H1 (cell line): ENCODE measurements at regions not wholly inside any gene's neighbourhood (a gene's known extent, or its start where the extent isn't known, plus 50 kb on each side); places are given as distances from the start of the nearest gene placed in this dataset.

Experiments used
- CTCF ChIA-PET: fragments of 300-600 bp; sonication (Branson Sonifier 250); formaldehyde crosslinking; loops from one replicate; lab custom pipeline; 2021; ENCODE audit not compliant: partially characterized antibody; lab: Charles Lee
- POLR2A ChIA-PET: fragments of 300-600 bp; sonication (Branson Sonifier 250); formaldehyde crosslinking; loops from one replicate; lab custom pipeline; 2021; ENCODE audit warnings: inconsistent platforms; ENCODE audit not compliant: partially characterized antibody; lab: Charles Lee
- DNase-seq, 2 experiments: peaks; one replicate each; pipeline versions ENCODE4 v3.0.0 to v3.0.0-alpha.2; 2010 to 2022; ENCODE audit warnings: low spot score in 2 of 2, low read depth in 1 of 2, mixed read lengths in 1 of 2
- FAIRE-seq: peaks from 2 replicates; lab custom pipeline; 2011; peaks lifted over from hg19 to GRCh38; lab: Jason Lieb, UNC
- H2AFZ ChIP-seq: 2 replicates; pipeline ENCODE4 v1.8.1; 2012; ENCODE audit warnings: low read length, inconsistent platforms
- H2AK5ac ChIP-seq: 2 replicates; pipeline ENCODE4 v1.6.1; 2013; ENCODE audit warnings: low read depth, low read length
- H2BK120ac ChIP-seq: replicated peaks from 2 replicates; pipeline ENCODE3; 2013; ENCODE audit warnings: low read depth, low read length, inconsistent platforms
- H2BK12ac ChIP-seq: 2 replicates; pipeline ENCODE4 v1.6.1; 2013; ENCODE audit warnings: low read depth, low read length
- H2BK15ac ChIP-seq: 2 replicates; pipeline ENCODE4 v1.6.1; 2013; ENCODE audit warnings: low read length
- H2BK20ac ChIP-seq: 2 replicates; pipeline ENCODE4 v1.6.1; 2013; ENCODE audit warnings: low read length
- H2BK5ac ChIP-seq: 2 replicates; pipeline ENCODE4 v1.6.1; 2013; ENCODE audit warnings: low read depth, low read length
- H3K14ac ChIP-seq: 2 replicates; pipeline ENCODE4 v1.6.1; 2013; ENCODE audit warnings: inconsistent platforms; ENCODE audit not compliant: insufficient read length
- H3K18ac ChIP-seq: 2 replicates; pipeline ENCODE4 v1.6.1; 2013; ENCODE audit warnings: low read length; ENCODE audit errors: extremely low read depth
- H3K23ac ChIP-seq: 2 replicates; pipeline ENCODE4 v1.6.1; 2013; ENCODE audit warnings: inconsistent platforms; ENCODE audit not compliant: insufficient read length
- H3K23me2 ChIP-seq: 2 replicates; pipeline ENCODE4 v1.6.1; 2013; ENCODE audit warnings: low read depth, low read length
- H3K27ac ChIP-seq: 2 replicates; pipeline ENCODE4 v1.6.1; 2011; ENCODE audit warnings: low read depth, low read length, inconsistent platforms
- H3K27me3 ChIP-seq, 4 experiments: replicated peaks in 1 of 4; 1 replicate in 1 of 4; 2 replicates in 3 of 4; pipeline versions ENCODE4 v1.6.1 to v1.8.1; 2011 to 2013; ENCODE audit warnings: low read length in 3 of 4, mild to moderate bottlenecking in 3 of 4, inconsistent platforms in 2 of 4, mixed read lengths in 2 of 4, moderate library complexity in 1 of 4; ENCODE audit not compliant: control insufficient read depth in 3 of 4, insufficient read depth in 3 of 4; ENCODE audit errors: extremely low read depth in 1 of 4
- H3K36me3 ChIP-seq, 4 experiments: 2 replicates each; pipeline versions ENCODE4 v1.6.1 to v1.8.1; 2011 to 2013; ENCODE audit warnings: mild to moderate bottlenecking in 4 of 4, low read length in 3 of 4, moderate library complexity in 2 of 4, control low read depth in 1 of 4, inconsistent platforms in 1 of 4; ENCODE audit not compliant: insufficient read depth in 4 of 4, control insufficient read depth in 2 of 4
- H3K4ac ChIP-seq: replicated peaks from 2 replicates; pipeline ENCODE3; 2013; ENCODE audit warnings: low read length, low read depth, mixed read lengths, inconsistent platforms; ENCODE audit not compliant: insufficient read length
- H3K4me1 ChIP-seq, 4 experiments: replicated peaks in 1 of 4; 1 replicate in 1 of 4; 2 replicates in 3 of 4; pipeline versions ENCODE4 v1.6.1 to v1.8.1; 2011 to 2013; ENCODE audit warnings: low read length in 3 of 4, inconsistent platforms in 2 of 4, mixed read lengths in 1 of 4; ENCODE audit not compliant: insufficient read depth in 4 of 4, control insufficient read depth in 3 of 4
- H3K4me2 ChIP-seq, 2 experiments: 2 replicates each; pipeline versions ENCODE4 v1.6.1 to v1.8.1; 2011 to 2013; ENCODE audit warnings: low read depth in 2 of 2, low read length in 2 of 2, control low read depth in 1 of 2, inconsistent platforms in 1 of 2, mild to moderate bottlenecking in 1 of 2; ENCODE audit not compliant: insufficient read depth in 1 of 2
- H3K4me3 ChIP-seq, 4 experiments: fragments of 200-600, 300-600 bp in 1 of 4; sonication (generic), shearing (Covaris generic), sonication (Bioruptor Twin) in 1 of 4; 2 replicates each; pipeline versions ENCODE4 v1.5.1 to v1.8.1; 2011 to 2016; ENCODE audit warnings: low read length in 4 of 4, low read depth in 3 of 4, control low read depth in 2 of 4, inconsistent platforms in 2 of 4, mild to moderate bottlenecking in 2 of 4, mixed read lengths in 1 of 4, moderate library complexity in 1 of 4; ENCODE audit not compliant: insufficient read depth in 2 of 4; ENCODE audit errors: extremely low read depth in 1 of 4
- H3K56ac ChIP-seq: replicated peaks from 2 replicates; pipeline ENCODE3; 2013; ENCODE audit warnings: low read depth, mild to moderate bottlenecking, mixed read lengths, low read length, inconsistent platforms; ENCODE audit not compliant: insufficient read length
- H3K79me1 ChIP-seq: 2 replicates; pipeline ENCODE4 v1.6.1; 2013; ENCODE audit warnings: low read depth, low read length, control low read depth
- H3K79me2 ChIP-seq, 2 experiments: 2 replicates each; pipeline versions ENCODE4 v1.6.1 to v1.8.1; 2012 to 2013; ENCODE audit warnings: low read length in 2 of 2, mild to moderate bottlenecking in 2 of 2, inconsistent platforms in 1 of 2; ENCODE audit not compliant: insufficient read depth in 2 of 2, control insufficient read depth in 1 of 2
- H3K9ac ChIP-seq, 4 experiments: replicated peaks in 1 of 4; 1 replicate in 1 of 4; 2 replicates in 3 of 4; pipeline versions ENCODE4 v1.6.1 to v1.8.1; 2011 to 2013; ENCODE audit warnings: low read depth in 3 of 4, low read length in 3 of 4, control low read depth in 2 of 4, mild to moderate bottlenecking in 2 of 4, moderate library complexity in 2 of 4, inconsistent platforms in 1 of 4; ENCODE audit errors: extremely low read depth in 1 of 4
- H3K9me3 ChIP-seq, 2 experiments: 2 replicates each; pipeline versions ENCODE4 v1.6.1 to v1.8.1; 2012 to 2013; ENCODE audit warnings: mild to moderate bottlenecking in 2 of 2, moderate library complexity in 2 of 2, control low read depth in 1 of 2, inconsistent platforms in 1 of 2, low read depth in 1 of 2, low read length in 1 of 2, mixed read lengths in 1 of 2; ENCODE audit not compliant: insufficient read depth in 2 of 2
- H4K20me1 ChIP-seq, 2 experiments: replicated peaks in 1 of 2; 2 replicates each; pipeline versions ENCODE3 to v1.8.1; 2011 to 2013; ENCODE audit warnings: inconsistent platforms in 2 of 2, low read length in 2 of 2, mild to moderate bottlenecking in 1 of 2; ENCODE audit not compliant: insufficient read depth in 2 of 2, control insufficient read depth in 1 of 2
- H4K5ac ChIP-seq: 2 replicates; pipeline ENCODE4 v1.6.1; 2013; ENCODE audit warnings: low read length, low read depth, mixed read lengths, inconsistent platforms; ENCODE audit not compliant: insufficient read length
- H4K8ac ChIP-seq: 2 replicates; pipeline ENCODE4 v1.8.0; 2013; ENCODE audit warnings: mild to moderate bottlenecking, moderate library complexity, low read length, inconsistent platforms; ENCODE audit not compliant: insufficient read depth; ENCODE audit errors: extremely low read depth
- H4K91ac ChIP-seq: replicated peaks from 2 replicates; pipeline ENCODE3; 2013; ENCODE audit warnings: low read length, mixed read lengths, inconsistent platforms; ENCODE audit not compliant: insufficient read length
- ASH2L ChIP-seq: fragments of 200-600, 300-600 bp; sonication (generic); IDR thresholded peaks from one replicate; pipeline ENCODE4 v1.7.1; 2017; ENCODE audit warnings: low read length
- BACH1 ChIP-seq: IDR thresholded peaks from 2 replicates; pipeline ENCODE4 v1.6.1; 2012; ENCODE audit warnings: low read length, improper control_type of control experiment
- BRCA1 ChIP-seq: IDR thresholded peaks from 2 replicates; pipeline ENCODE4 v1.6.1; 2012; ENCODE audit warnings: low read depth, low read length, improper control_type of control experiment
- CEBPB ChIP-seq: IDR thresholded peaks from 2 replicates; pipeline ENCODE4 v1.6.1; 2012; ENCODE audit warnings: low read depth, low read length
- EP300 ChIP-seq, 2 experiments: IDR thresholded peaks; 1 replicate in 1 of 2; 2 replicates in 1 of 2; pipeline ENCODE4 v1.6.1; 2011 to 2012; ENCODE audit warnings: low read depth in 2 of 2, low read length in 2 of 2, mild to moderate bottlenecking in 2 of 2, borderline replicate concordance in 1 of 2, inconsistent platforms in 1 of 2, moderate library complexity in 1 of 2
- EZH2 ChIP-seq: fragments of 200-600 bp; sonication (generic); IDR thresholded peaks from 2 replicates; pipeline ENCODE4 v1.7.1; 2012; ENCODE audit warnings: low read depth, mild to moderate bottlenecking, moderate library complexity, low read length, inconsistent platforms; ENCODE audit not compliant: severe bottlenecking
- GTF2F1 ChIP-seq: IDR thresholded peaks from 2 replicates; pipeline ENCODE4 v1.6.1; 2012; ENCODE audit warnings: low read depth, low read length, improper control_type of control experiment, borderline replicate concordance
- KDM4A ChIP-seq: IDR thresholded peaks from one replicate; pipeline ENCODE4 v1.7.1; 2012; ENCODE audit warnings: low read depth, mild to moderate bottlenecking, moderate library complexity, low read length, inconsistent platforms; ENCODE audit not compliant: severe bottlenecking
- POLR2A ChIP-seq, 2 experiments: IDR thresholded peaks; 1 replicate in 1 of 2; 2 replicates in 1 of 2; pipeline ENCODE4 v1.6.1; 2011; ENCODE audit warnings: low read depth in 2 of 2, low read length in 2 of 2, mild to moderate bottlenecking in 2 of 2; ENCODE audit errors: control extremely low read depth in 1 of 2
- POLR2AphosphoS5 ChIP-seq: IDR thresholded peaks from 2 replicates; pipeline ENCODE4 v1.6.1; 2011; ENCODE audit warnings: low read depth, low read length
- RNF2 ChIP-seq: fragments of 200-900, 300-1000 bp; sonication (generic); IDR thresholded peaks from 2 replicates; pipeline ENCODE4 v1.7.1; 2016; ENCODE audit warnings: borderline replicate concordance, low read depth, mild to moderate bottlenecking, antibody characterized with exemption, low read length; ENCODE audit not compliant: poor library complexity, severe bottlenecking; ENCODE audit errors: missing control alignments
- SAP30 ChIP-seq: fragments of 300-600 bp; sonication (generic); IDR thresholded peaks from 2 replicates; pipeline ENCODE4 v1.7.1; 2012; ENCODE audit warnings: low read length, moderate library complexity, mild to moderate bottlenecking, inconsistent platforms; ENCODE audit not compliant: insufficient read depth, insufficient replicate concordance
- SIN3A ChIP-seq, 2 experiments: IDR thresholded peaks in 1 of 2; conservative IDR thresholded peaks in 1 of 2; 2 replicates each; pipeline ENCODE4 v1.6.1; 2011 to 2012; ENCODE audit warnings: low read length in 2 of 2, improper control_type of control experiment in 1 of 2, low read depth in 1 of 2, mild to moderate bottlenecking in 1 of 2
- SRF ChIP-seq: IDR thresholded peaks from 2 replicates; pipeline ENCODE4 v1.6.1; 2011; ENCODE audit warnings: mild to moderate bottlenecking, low read depth, low read length, moderate library complexity
- TAF1 ChIP-seq: IDR thresholded peaks from 2 replicates; pipeline ENCODE4 v1.6.1; 2011; ENCODE audit warnings: mild to moderate bottlenecking, low read depth, low read length
- WGBS, 2 experiments: shearing (Covaris generic) in 1 of 2; methylation state at CpG; one replicate each; pipeline versions ENCODE4 v1.1.6 to v1.1.7; 2013 to 2015; ENCODE audit warnings: low lambda C conversion rate in 2 of 2, mixed read lengths in 2 of 2, inconsistent platforms in 1 of 2, low coverage in 1 of 2, missing lambda C conversion rate in 1 of 2; ENCODE audit not compliant: insufficient replicate concordance in 2 of 2, insufficient coverage in 1 of 2, insufficient read length in 1 of 2; ENCODE audit errors: extremely low coverage in 1 of 2, missing lambda C conversion rate in 1 of 2; 5-methylcytosine and 5-hydroxymethylcytosine counted together

- H3K23me2 ChIP-seq, result no peaks in the 10 kb centered on the region; the same call in 1 of the 2 replicates
- DNase-seq, result no peak
- H3K18ac ChIP-seq, result no peak overlapping the region
- H2AFZ ChIP-seq, result no peak overlapping the region
- H4K91ac ChIP-seq, result no peak overlapping the region
- no peak overlapping the region for H3K27ac ChIP-seq
- H3K9ac ChIP-seq, result no peak overlapping the region
- ChIA-PET POLR2A (no interaction called here), CTCF (no interaction called here)
- no peaks in the 10 kb centered on the region for H3K79me1 ChIP-seq
- H3K23ac ChIP-seq, result no peak overlapping the region
- no peak overlapping the region for H2AK5ac ChIP-seq
- no peak overlapping the region for H2BK20ac ChIP-seq
- no peak overlapping the region for H3K4ac ChIP-seq
- no peak overlapping the region for H2BK15ac ChIP-seq
- H2BK5ac ChIP-seq, result no peak overlapping the region
- no peak for FAIRE-seq
- no peak overlapping the region for H4K8ac ChIP-seq
- H3K56ac ChIP-seq, result no peak overlapping the region
- H3K9me3 ChIP-seq, result peaks cover 5% of the 10 kb centered on the region in 2 experiments; a peak in 1 of 4 replicates
- no peak overlapping the region for H4K5ac ChIP-seq
- H3K4me1 ChIP-seq, result no peaks in the 10 kb centered on the region
- 80% methylated on average over 1 of the region's 1 CpG; no CpG with 5 or more reads in 1 of the 2 experiments for WGBS, 2 experiments
- no peaks in the 10 kb centered on the region for H3K79me2 ChIP-seq
- H2BK120ac ChIP-seq, result no peak overlapping the region
- no peaks in the 10 kb centered on the region for H3K36me3 ChIP-seq
- H3K4me3 ChIP-seq, result no peak overlapping the region
- no peak overlapping the region for H3K14ac ChIP-seq
- no peak overlapping the region for H2BK12ac ChIP-seq
- no peaks in the 10 kb centered on the region for H3K27me3 ChIP-seq
- H4K20me1 ChIP-seq, result no peaks in the 10 kb centered on the region
- no peak overlapping the region for H3K4me2 ChIP-seq
- TF ChIP-seq GTF2F1 (no peak), TAF1 (no peak), RNF2 (no peak), POLR2AphosphoS5 (no peak), SIN3A (conservative IDR thresholded peaks at IDR 0.05 in 1 of 2, IDR thresholded peaks at IDR 0.05 in 1 of 2; ENCODE audit: low read depth in 1 of 2, low read length in 2 of 2) (no peak), SAP30 (no peak), KDM4A (no peak), POLR2A (IDR thresholded peaks at IDR 0.05; ENCODE audit: control extremely low read depth in 1 of 2, low read depth in 2 of 2, low read length in 2 of 2) (no peak), BRCA1 (no peak), BACH1 (no peak), EP300 (IDR thresholded peaks at IDR 0.05; ENCODE audit: borderline replicate concordance in 1 of 2, low read depth in 2 of 2, low read length in 2 of 2) (no peak), ASH2L (no peak), CEBPB (no peak), EZH2 (no peak), SRF (no peak)
Observed at GRCh38 chr4:137825505-137825904, 293.2 kb upstream of the PCDH18 start.
